Osteoblast (primary cell): ENCODE measurements at regions not wholly inside any gene's neighbourhood (a gene's known extent, or its start where the extent isn't known, plus 50 kb on each side); places are given as distances from the start of the nearest gene placed in this dataset.

Source experiments
- DNase-seq: peaks from one replicate; pipeline ENCODE4 v3.0.0; 2011; ENCODE audit warnings: low spot score, mixed read lengths; ENCODE audit not compliant: insufficient read length; ENCODE audit errors: missing footprints
- H2AFZ ChIP-seq: 2 replicates; pipeline ENCODE4 v1.6.0; 2011; ENCODE audit warnings: mild to moderate bottlenecking, low read length
- H3K27ac ChIP-seq: 2 replicates; pipeline ENCODE4 v1.5.1; 2011; ENCODE audit warnings: mild to moderate bottlenecking, low read depth, low read length, moderate library complexity
- H3K27me3 ChIP-seq: 2 replicates; pipeline ENCODE4 v1.6.0; 2012; ENCODE audit warnings: mild to moderate bottlenecking, control low read depth, inconsistent platforms, low read length, moderate library complexity; ENCODE audit not compliant: insufficient read depth
- H3K36me3 ChIP-seq: 2 replicates; pipeline ENCODE4 v1.5.1; 2011; ENCODE audit warnings: mild to moderate bottlenecking, low read length, control low read depth, moderate library complexity; ENCODE audit not compliant: insufficient read depth
- H3K4me1 ChIP-seq: 2 replicates; pipeline ENCODE4 v1.5.1; 2011; ENCODE audit warnings: mild to moderate bottlenecking, low read length, control low read depth, moderate library complexity; ENCODE audit not compliant: insufficient read depth
- H3K4me2 ChIP-seq: 2 replicates; pipeline ENCODE4 v1.6.0; 2011; ENCODE audit warnings: mild to moderate bottlenecking, low read length; ENCODE audit not compliant: insufficient read depth
- H3K4me3 ChIP-seq: fragments of 200-600 bp; sonication (generic); 3 replicates; pipeline ENCODE4 v1.5.1; 2012; ENCODE audit warnings: mild to moderate bottlenecking, low read length, inconsistent platforms; ENCODE audit not compliant: insufficient read depth
- H3K79me2 ChIP-seq: 2 replicates; pipeline ENCODE4 v1.6.0; 2012; ENCODE audit warnings: mild to moderate bottlenecking, low read length, control low read depth, inconsistent platforms; ENCODE audit not compliant: insufficient read depth
- H3K9me3 ChIP-seq: 2 replicates; pipeline ENCODE4 v1.5.1; 2011; ENCODE audit warnings: low read depth, low read length, control low read depth
- H4K20me1 ChIP-seq: 2 replicates; pipeline ENCODE4 v1.6.0; 2012; ENCODE audit warnings: mild to moderate bottlenecking, low read length, control low read depth; ENCODE audit not compliant: insufficient read depth
- CTCF ChIP-seq: IDR thresholded peaks from 2 replicates; pipeline ENCODE4 v1.5.1; 2011; ENCODE audit warnings: mild to moderate bottlenecking, low read depth, low read length, moderate library complexity; ENCODE audit errors: extremely low read depth

DNA sequence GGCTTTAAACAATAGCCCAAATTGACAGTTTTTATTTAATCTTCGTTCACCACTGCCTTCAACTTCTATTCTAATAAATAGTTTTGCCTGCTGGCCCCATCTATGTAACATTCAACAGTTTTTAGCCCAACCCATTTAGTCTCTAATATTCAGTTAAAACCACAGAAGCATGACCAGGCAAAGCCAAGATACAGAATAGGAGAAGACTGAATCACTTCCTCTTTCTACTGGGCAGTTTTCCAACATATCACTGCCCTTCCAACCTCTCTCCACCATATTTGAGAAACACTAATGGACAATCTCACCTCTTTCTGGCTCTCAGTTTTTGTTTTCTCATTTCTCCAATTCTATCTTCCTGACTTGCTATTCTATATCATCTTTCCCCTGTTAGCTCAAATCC is 352.9 kb downstream of the DNAH5 start:
- Histone ChIP-seq H3K27me3 (no peaks in the 10 kb centered on the region), H3K79me2 (no peaks in the 10 kb centered on the region), H3K4me3 (no peak overlapping the region), H3K36me3 (no peaks in the 10 kb centered on the region), H2AFZ (no peak overlapping the region), H3K4me2 (no peak overlapping the region), H3K27ac (no peak overlapping the region), H4K20me1 (no peaks in the 10 kb centered on the region), H3K4me1 (no peaks in the 10 kb centered on the region), H3K9me3 (no peaks in the 10 kb centered on the region)
- TF ChIP-seq CTCF, result no peak
- DNase-seq, result peak; percentile 58

GRCh38 chr5:13585324-13585723 is 359.2 kb downstream of the DNAH5 start:
- Histone ChIP-seq H3K4me1 (no peaks in the 10 kb centered on the region), H3K79me2 (no peaks in the 10 kb centered on the region), H2AFZ (no peak overlapping the region), H3K9me3 (no peaks in the 10 kb centered on the region), H4K20me1 (no peaks in the 10 kb centered on the region), H3K27ac (no peak overlapping the region), H3K27me3 (no peaks in the 10 kb centered on the region), H3K4me2 (no peak overlapping the region), H3K4me3 (no peak overlapping the region), H3K36me3 (no peaks in the 10 kb centered on the region)
- no peak for DNase-seq
- no peak for TF ChIP-seq CTCF

- TF ChIP-seq CTCF, result no peak
- H3K27ac ChIP-seq, result no peak overlapping the region
- no peak overlapping the region for H3K4me3 ChIP-seq
- no peaks in the 10 kb centered on the region for H4K20me1 ChIP-seq
- DNase-seq, result no peak
- no peak overlapping the region for H3K4me2 ChIP-seq
- H3K9me3 ChIP-seq, result no peaks in the 10 kb centered on the region
- no peaks in the 10 kb centered on the region for H3K27me3 ChIP-seq
- no peaks in the 10 kb centered on the region for H3K79me2 ChIP-seq
- no peak overlapping the region for H2AFZ ChIP-seq
- no peaks in the 10 kb centered on the region for H3K36me3 ChIP-seq
- no peaks in the 10 kb centered on the region for H3K4me1 ChIP-seq
Observed at GRCh38 chr5:13581914-13582313, 362.6 kb downstream of the DNAH5 start.

- Histone ChIP-seq H3K4me2 (no peak overlapping the region), H3K79me2 (no peaks in the 10 kb centered on the region), H2AFZ (no peak overlapping the region), H3K4me1 (no peaks in the 10 kb centered on the region), H3K4me3 (no peak overlapping the region), H3K36me3 (no peaks in the 10 kb centered on the region), H4K20me1 (no peaks in the 10 kb centered on the region), H3K9me3 (no peaks in the 10 kb centered on the region), H3K27me3 (no peaks in the 10 kb centered on the region), H3K27ac (no peak overlapping the region)
- no peak for DNase-seq
- no peak for TF ChIP-seq CTCF
Observed at GRCh38 chr5:13581132-13581531, 363.4 kb downstream of the DNAH5 start.
